ENCODE measurements at regions not wholly inside any gene's neighbourhood (a gene's known extent, or its start where the extent isn't known, plus 50 kb on each side); places are given as distances from the start of the nearest gene placed in this dataset.

DNA sequence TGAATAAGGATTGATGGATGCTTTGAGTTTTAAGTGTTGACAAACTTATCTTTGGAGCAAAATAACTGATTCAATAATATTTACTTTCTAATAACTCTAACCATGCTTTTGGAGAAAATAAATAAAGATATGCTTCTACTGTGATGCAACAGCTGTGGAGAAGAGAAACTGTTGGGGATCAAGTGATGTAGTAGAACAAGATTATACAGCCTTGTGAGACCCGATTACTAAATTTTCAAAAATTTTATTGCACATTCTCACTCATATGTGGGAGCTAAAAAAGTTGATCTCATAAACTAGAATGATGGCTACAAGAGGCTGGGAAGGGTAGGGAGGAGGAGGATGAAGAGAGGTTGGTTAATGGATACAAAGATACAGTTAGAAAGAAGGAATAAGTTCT, 85.5 kb upstream of the OXGR1 start:
- H3K4me2 ChIP-seq (ENCODE audit: insufficient read depth, insufficient read length, low read length): no peak overlapping the region
- H3K27me3 ChIP-seq (ENCODE audit: insufficient read depth, low read length): no peaks in the 10 kb centered on the region
- no peak overlapping the region for H2AFZ ChIP-seq (ENCODE audit: low read length)
- H2BK20ac ChIP-seq (ENCODE audit: low read depth, low read length, poor library complexity, severe bottlenecking): no peak overlapping the region
- H4K5ac ChIP-seq (ENCODE audit: insufficient read length, low read depth, low read length): no peak overlapping the region
- no peak overlapping the region for H2BK5ac ChIP-seq (ENCODE audit: insufficient read length, low read length)
- DNase-seq: no peak
- no peaks in the 10 kb centered on the region for H3K79me2 ChIP-seq (ENCODE audit: insufficient read depth, low read length)
- no peaks in the 10 kb centered on the region for H3K9me3 ChIP-seq (ENCODE audit: control insufficient read depth, low read depth, low read length)
- no peaks in the 10 kb centered on the region for H3K79me1 ChIP-seq (ENCODE audit: insufficient read depth, low read depth, low read length, poor library complexity, severe bottlenecking)
- H3K23ac ChIP-seq (ENCODE audit: insufficient read length, low read depth, low read length): no peak overlapping the region
- H3K14ac ChIP-seq (ENCODE audit: insufficient read depth, low read length): no peak overlapping the region
- no peaks in the 10 kb centered on the region for H4K20me1 ChIP-seq (ENCODE audit: control insufficient read depth, insufficient read depth, insufficient read length)
- H4K91ac ChIP-seq (ENCODE audit: insufficient read length, low read depth, low read length): no peak overlapping the region
- Mint-ChIP-seq H3K4me3 (no peak overlapping the region), H3K27ac (no peak overlapping the region), H3K27me3 (ENCODE audit: low read depth) (no peaks in the 10 kb centered on the region), H3K9me3 (peaks cover 0 to under 1% of the 10 kb centered on the region in 2 experiments; a peak in 2 of 5 replicates), H3K36me3 (ENCODE audit: insufficient read depth in 1 of 3, low read depth in 3 of 3) (no peaks in the 10 kb centered on the region), H3K4me1 (peaks cover 0 to 2% of the 10 kb centered on the region in 2 experiments; a peak in 2 of 4 replicates)
- no peak overlapping the region for H3K4ac ChIP-seq (ENCODE audit: low read depth, low read length)
- H3K4me1 ChIP-seq (ENCODE audit: insufficient read depth, low read length): no peaks in the 10 kb centered on the region
- TF ChIP-seq, protein P1, sequence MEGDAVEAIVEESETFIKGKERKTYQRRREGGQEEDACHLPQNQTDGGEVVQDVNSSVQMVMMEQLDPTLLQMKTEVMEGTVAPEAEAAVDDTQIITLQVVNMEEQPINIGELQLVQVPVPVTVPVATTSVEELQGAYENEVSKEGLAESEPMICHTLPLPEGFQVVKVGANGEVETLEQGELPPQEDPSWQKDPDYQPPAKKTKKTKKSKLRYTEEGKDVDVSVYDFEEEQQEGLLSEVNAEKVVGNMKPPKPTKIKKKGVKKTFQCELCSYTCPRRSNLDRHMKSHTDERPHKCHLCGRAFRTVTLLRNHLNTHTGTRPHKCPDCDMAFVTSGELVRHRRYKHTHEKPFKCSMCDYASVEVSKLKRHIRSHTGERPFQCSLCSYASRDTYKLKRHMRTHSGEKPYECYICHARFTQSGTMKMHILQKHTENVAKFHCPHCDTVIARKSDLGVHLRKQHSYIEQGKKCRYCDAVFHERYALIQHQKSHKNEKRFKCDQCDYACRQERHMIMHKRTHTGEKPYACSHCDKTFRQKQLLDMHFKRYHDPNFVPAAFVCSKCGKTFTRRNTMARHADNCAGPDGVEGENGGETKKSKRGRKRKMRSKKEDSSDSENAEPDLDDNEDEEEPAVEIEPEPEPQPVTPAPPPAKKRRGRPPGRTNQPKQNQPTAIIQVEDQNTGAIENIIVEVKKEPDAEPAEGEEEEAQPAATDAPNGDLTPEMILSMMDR (conservative IDR thresholded peaks at IDR 0.05): no peak
- no peak overlapping the region for H2BK15ac ChIP-seq (ENCODE audit: low read depth, low read length)
- H3K9ac ChIP-seq (ENCODE audit: extremely low read depth, insufficient read length, low read length): no peak overlapping the region
- H3K56ac ChIP-seq (ENCODE audit: insufficient read length, low read depth, low read length): no peak overlapping the region
- WGBS (ENCODE audit: extremely low coverage, insufficient read length, low lambda C conversion rate): no CpG with 5 or more reads among the region's 1 CpG
- no peak overlapping the region for H2BK120ac ChIP-seq (ENCODE audit: low read depth, low read length, poor library complexity, severe bottlenecking)
- H2BK12ac ChIP-seq (ENCODE audit: insufficient read length, low read depth, low read length): no peak overlapping the region
- no peaks in the 10 kb centered on the region for H3K23me2 ChIP-seq (ENCODE audit: insufficient read length, low read depth, low read length, poor library complexity, severe bottlenecking)
- H4K8ac ChIP-seq (replicated peaks; ENCODE audit: insufficient read length, low read depth, low read length): no peak overlapping the region
- no peak overlapping the region for H3K27ac ChIP-seq (ENCODE audit: insufficient read length, low read depth, low read length)
- no peak overlapping the region for H3K18ac ChIP-seq (ENCODE audit: insufficient read length, low read depth, low read length)
- no peak overlapping the region for H3T11ph ChIP-seq (ENCODE audit: low read length)
- no peak overlapping the region for H2AK5ac ChIP-seq (ENCODE audit: insufficient read length, low read length)

Measured in H9 (cell line).